ENCODE measurements at regions not wholly inside any gene's neighbourhood (a gene's known extent, or its start where the extent isn't known, plus 50 kb on each side); places are given as distances from the start of the nearest gene placed in this dataset.

GRCh38 chr9:73059247-73059646, 92.4 kb upstream of the ANXA1 start:
- TF ChIP-seq CTCF (conservative IDR thresholded peaks at IDR 0.05; ENCODE audit: low read depth) = no peak
- DNase-seq (ENCODE audit: low spot score) = no peak
- ChIA-PET POLR2A (ENCODE audit: low non-redundant PET) (no interaction called here), CTCF (no interaction called here)
- H3K27ac ChIP-seq = no peak overlapping the region

- ChIA-PET CTCF (interaction anchor here (0.9 kb wide), 1 partner anchor 33 kb away, joined by 3 read pairs; no protein-coding TSS in a partner anchor), POLR2A (ENCODE audit: low non-redundant PET) (no interaction called here)
- no peak for TF ChIP-seq CTCF (conservative IDR thresholded peaks at IDR 0.05; ENCODE audit: low read depth)
- H3K27ac ChIP-seq = no peak overlapping the region
- DNase-seq (ENCODE audit: low spot score) = no peak
These were observed 95.4 kb upstream of the ANXA1 start for GRCh38 chr9:73056245-73056644.

- POLR2A ChIA-PET (ENCODE audit: low non-redundant PET) = no interaction called here
- CTCF ChIA-PET = interaction anchor here (0.6 kb wide), 1 partner anchor 18 kb away, joined by 4 read pairs; no protein-coding TSS in a partner anchor
These were observed 97.6 kb upstream of the ANXA1 start for GRCh38 chr9:73054091-73054490.

GRCh38 chr9:73053543-73053942, 98.1 kb upstream of the ANXA1 start:
- DNase-seq (ENCODE audit: low spot score) = no peak
- ChIA-PET POLR2A (ENCODE audit: low non-redundant PET) (no interaction called here), CTCF (interaction anchor here (0.6 kb wide), 1 partner anchor 18 kb away, joined by 4 read pairs; no protein-coding TSS in a partner anchor)
- TF ChIP-seq CTCF (conservative IDR thresholded peaks at IDR 0.05; ENCODE audit: low read depth) = no peak
- H3K27ac ChIP-seq = no peak overlapping the region

More at GRCh38 chr9:73054091-73054490, 97.6 kb upstream of the ANXA1 start:
- TF ChIP-seq CTCF (conservative IDR thresholded peaks at IDR 0.05; ENCODE audit: low read depth) = no peak
- no peak for DNase-seq (ENCODE audit: low spot score)
- H3K27ac ChIP-seq = no peak overlapping the region

GRCh38 chr9:73050887-73051550, 98.2 kb upstream of the ALDH1A1 start:
- TF ChIP-seq CTCF (conservative IDR thresholded peaks at IDR 0.05; ENCODE audit: low read depth) = no peak
- ChIA-PET CTCF (no interaction called here), POLR2A (ENCODE audit: low non-redundant PET) (no interaction called here)
- H3K27ac ChIP-seq = no peak overlapping the region
- DNase-seq (ENCODE audit: low spot score) = no peak

GRCh38 chr9:73050065-73050816, 97.4 kb upstream of the ALDH1A1 start:
- no peak for TF ChIP-seq CTCF (conservative IDR thresholded peaks at IDR 0.05; ENCODE audit: low read depth)
- ChIA-PET CTCF (interaction anchor here (0.5 kb wide), 1 partner anchor 160 kb away, joined by 3 read pairs; no protein-coding TSS in a partner anchor), POLR2A (ENCODE audit: low non-redundant PET) (no interaction called here)
- no peak overlapping the region for H3K27ac ChIP-seq
- DNase-seq (ENCODE audit: low spot score) = no peak

Measured in RWPE1 (cell line).